ENCODE measurements at regions not wholly inside any gene's neighbourhood (a gene's known extent, or its start where the extent isn't known, plus 50 kb on each side); places are given as distances from the start of the nearest gene placed in this dataset.

- no peaks in the 10 kb centered on the region for H3K4me1 ChIP-seq (ENCODE audit: insufficient read depth, low read length, poor library complexity, severe bottlenecking)
These were observed 327.2 kb upstream of the TRIB2 start for GRCh38 chr2:12389344-12390045.

GRCh38 chr2:12391116-12391515 is 325.6 kb upstream of the TRIB2 start:
- POLR2A ChIA-PET, result no interaction called here
- Histone ChIP-seq H3K79me2 (ENCODE audit: insufficient read depth, low read depth, low read length) (no peaks in the 10 kb centered on the region), H2AFZ (ENCODE audit: low read length) (no peak overlapping the region), H3K9me2 (ENCODE audit: insufficient read depth, low read length) (no peaks in the 10 kb centered on the region), H3K36me3 (ENCODE audit: insufficient read depth, low read length) (no peaks in the 10 kb centered on the region), H3K9me3 (ENCODE audit: low read length) (no peaks in the 10 kb centered on the region), H4K20me1 (ENCODE audit: insufficient read depth, low read length) (no peaks in the 10 kb centered on the region), H3K4me3 (ENCODE audit: low read depth, low read length, poor library complexity, severe bottlenecking) (no peak overlapping the region), H3K4me2 (ENCODE audit: low read length) (no peak overlapping the region), H3K27ac (ENCODE audit: low read depth, low read length, poor library complexity, severe bottlenecking) (no peak overlapping the region), H3K4me1 (ENCODE audit: insufficient read depth, low read length, poor library complexity, severe bottlenecking) (no peaks in the 10 kb centered on the region)
- no peak for TF ChIP-seq EZH2phosphoT487 (IDR thresholded peaks at IDR 0.05; ENCODE audit: borderline replicate concordance, low read depth, low read length)
- DNase-seq (ENCODE audit: low spot score), result no peak
- CTCF ChIA-PET (ENCODE audit: unreplicated experiment), result no interaction called here
- intact Hi-C loops (cut with micrococcal nuclease; ENCODE audit: unreplicated experiment), result no loop called here
- BruUV-seq (replicated peaks), result no TSS peak

More at GRCh38 chr2:12389344-12390045, 327.2 kb upstream of the TRIB2 start:
- H3K27ac ChIP-seq (ENCODE audit: low read depth, low read length, poor library complexity, severe bottlenecking), result no peak overlapping the region
- H3K4me3 ChIP-seq (ENCODE audit: low read depth, low read length, poor library complexity, severe bottlenecking), result no peak overlapping the region
- no peaks in the 10 kb centered on the region for H3K9me2 ChIP-seq (ENCODE audit: insufficient read depth, low read length)
- TF ChIP-seq EZH2phosphoT487 (IDR thresholded peaks at IDR 0.05; ENCODE audit: borderline replicate concordance, low read depth, low read length) (no peak), CTCF (conservative IDR thresholded peaks at IDR 0.05; ENCODE audit: low read length) (no peak)
- H3K4me2 ChIP-seq (ENCODE audit: low read length), result no peak overlapping the region
- ChIA-PET POLR2A (no interaction called here), CTCF (ENCODE audit: unreplicated experiment) (no interaction called here)
- no peak for DNase-seq (ENCODE audit: low spot score)
- no peak overlapping the region for H2AFZ ChIP-seq (ENCODE audit: low read length)
- no TSS peak for BruUV-seq (replicated peaks)
- intact Hi-C loops (cut with micrococcal nuclease; ENCODE audit: unreplicated experiment), result no loop called here
- H3K36me3 ChIP-seq (ENCODE audit: insufficient read depth, low read length), result no peaks in the 10 kb centered on the region
- no peaks in the 10 kb centered on the region for H3K79me2 ChIP-seq (ENCODE audit: insufficient read depth, low read depth, low read length)
- H3K9me3 ChIP-seq (ENCODE audit: low read length), result no peaks in the 10 kb centered on the region
- no peaks in the 10 kb centered on the region for H4K20me1 ChIP-seq (ENCODE audit: insufficient read depth, low read length)

GRCh38 chr2:12396699-12397098 is 320.0 kb upstream of the TRIB2 start:
- intact Hi-C loops (cut with micrococcal nuclease; ENCODE audit: unreplicated experiment), result no loop called here
- Histone ChIP-seq H3K27ac (ENCODE audit: low read depth, low read length, poor library complexity, severe bottlenecking) (no peak overlapping the region), H3K4me3 (ENCODE audit: low read depth, low read length, poor library complexity, severe bottlenecking) (no peak overlapping the region), H3K4me2 (ENCODE audit: low read length) (no peak overlapping the region), H4K20me1 (ENCODE audit: insufficient read depth, low read length) (no peaks in the 10 kb centered on the region), H3K9me2 (ENCODE audit: insufficient read depth, low read length) (no peaks in the 10 kb centered on the region), H3K79me2 (ENCODE audit: insufficient read depth, low read depth, low read length) (no peaks in the 10 kb centered on the region), H3K4me1 (ENCODE audit: insufficient read depth, low read length, poor library complexity, severe bottlenecking) (no peaks in the 10 kb centered on the region), H3K36me3 (ENCODE audit: insufficient read depth, low read length) (no peaks in the 10 kb centered on the region), H3K9me3 (ENCODE audit: low read length) (no peaks in the 10 kb centered on the region), H2AFZ (ENCODE audit: low read length) (no peak overlapping the region)
- ChIA-PET POLR2A (interaction anchor here (1.0 kb wide), 1 partner anchor 658 kb away, joined by 3 read pairs; no protein-coding TSS in a partner anchor), CTCF (ENCODE audit: unreplicated experiment) (no interaction called here)
- no peak for DNase-seq (ENCODE audit: low spot score)
- BruUV-seq (replicated peaks), result no TSS peak
- TF ChIP-seq CTCF (conservative IDR thresholded peaks at IDR 0.05; ENCODE audit: low read length), result no peak
- no peak for TF ChIP-seq EZH2phosphoT487 (IDR thresholded peaks at IDR 0.05; ENCODE audit: borderline replicate concordance, low read depth, low read length)
